ENCODE measurements at regions not wholly inside any gene's neighbourhood (a gene's known extent, or its start where the extent isn't known, plus 50 kb on each side); places are given as distances from the start of the nearest gene placed in this dataset.

DNA sequence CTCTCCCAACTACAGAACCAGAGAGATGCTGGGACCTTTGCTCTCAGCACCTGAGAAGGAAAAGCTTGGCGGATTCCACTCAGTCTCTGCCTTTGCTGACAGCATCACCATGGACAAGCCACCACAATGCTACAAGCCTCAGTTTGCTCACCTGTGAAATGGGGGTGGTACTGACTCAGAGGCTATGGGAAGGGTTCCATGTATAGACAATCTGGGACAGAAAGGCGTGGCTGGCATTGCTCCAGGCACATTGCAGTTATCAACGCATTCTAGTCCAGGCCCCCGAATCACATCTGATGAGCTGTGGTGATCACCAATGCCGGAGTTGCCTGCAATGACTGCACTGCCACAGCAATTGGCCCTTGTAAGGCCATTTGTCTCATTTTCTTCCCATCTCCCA, 72.6 kb downstream of the ISX start:
- H3K36me3 ChIP-seq: no peaks in the 10 kb centered on the region
- no peak for ATAC-seq
- 81 to 89% methylated on average over 5 of the region's 5 CpGs for WGBS, 2 donors
- DNase-seq: no peak
- no peak overlapping the region for H3K27ac ChIP-seq
- no peaks in the 10 kb centered on the region for H3K27me3 ChIP-seq
- no peak overlapping the region for H3K4me3 ChIP-seq
- TF ChIP-seq, protein P1, sequence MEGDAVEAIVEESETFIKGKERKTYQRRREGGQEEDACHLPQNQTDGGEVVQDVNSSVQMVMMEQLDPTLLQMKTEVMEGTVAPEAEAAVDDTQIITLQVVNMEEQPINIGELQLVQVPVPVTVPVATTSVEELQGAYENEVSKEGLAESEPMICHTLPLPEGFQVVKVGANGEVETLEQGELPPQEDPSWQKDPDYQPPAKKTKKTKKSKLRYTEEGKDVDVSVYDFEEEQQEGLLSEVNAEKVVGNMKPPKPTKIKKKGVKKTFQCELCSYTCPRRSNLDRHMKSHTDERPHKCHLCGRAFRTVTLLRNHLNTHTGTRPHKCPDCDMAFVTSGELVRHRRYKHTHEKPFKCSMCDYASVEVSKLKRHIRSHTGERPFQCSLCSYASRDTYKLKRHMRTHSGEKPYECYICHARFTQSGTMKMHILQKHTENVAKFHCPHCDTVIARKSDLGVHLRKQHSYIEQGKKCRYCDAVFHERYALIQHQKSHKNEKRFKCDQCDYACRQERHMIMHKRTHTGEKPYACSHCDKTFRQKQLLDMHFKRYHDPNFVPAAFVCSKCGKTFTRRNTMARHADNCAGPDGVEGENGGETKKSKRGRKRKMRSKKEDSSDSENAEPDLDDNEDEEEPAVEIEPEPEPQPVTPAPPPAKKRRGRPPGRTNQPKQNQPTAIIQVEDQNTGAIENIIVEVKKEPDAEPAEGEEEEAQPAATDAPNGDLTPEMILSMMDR (IDR thresholded peaks at IDR 0.05): no peak
- no peak for FAIRE-seq
- intact Hi-C loops (cut with DNase I): no loop called here
- H3K9me3 ChIP-seq: no peaks in the 10 kb centered on the region
- H3K4me1 ChIP-seq: no peaks in the 10 kb centered on the region

GRCh38 chr22:35140879-35141745, 75.2 kb downstream of the ISX start:
- no peaks in the 10 kb centered on the region for H3K4me1 ChIP-seq
- H3K36me3 ChIP-seq: no peaks in the 10 kb centered on the region
- H3K27ac ChIP-seq: no peak overlapping the region
- ATAC-seq (no peak), DNase-seq (no peak), FAIRE-seq (no peak)
- no peak overlapping the region for H3K4me3 ChIP-seq
- H3K27me3 ChIP-seq: no peaks in the 10 kb centered on the region
- no peaks in the 10 kb centered on the region for H3K9me3 ChIP-seq
- 38 to 41% methylated on average over 12 of the region's 12 CpGs for WGBS, 2 donors
- intact Hi-C loops (cut with DNase I): no loop called here
- TF ChIP-seq, protein P1 (IDR thresholded peaks at IDR 0.05): no peak

GRCh38 chr22:35148381-35148780, 82.4 kb downstream of the ISX start:
- no peaks in the 10 kb centered on the region for H3K9me3 ChIP-seq
- FAIRE-seq (no peak), DNase-seq (no peak), ATAC-seq (no peak)
- intact Hi-C loops (cut with DNase I): no loop called here
- H3K27ac ChIP-seq: no peak overlapping the region
- H3K4me3 ChIP-seq: no peak overlapping the region
- H3K4me1 ChIP-seq: no peaks in the 10 kb centered on the region
- TF ChIP-seq, protein P1 (IDR thresholded peaks at IDR 0.05): no peak
- no peaks in the 10 kb centered on the region for H3K36me3 ChIP-seq
- 61% methylated on average over 2 of the region's 2 CpGs for WGBS, 2 donors
- H3K27me3 ChIP-seq: peaks cover 0 to 5% (median 2%) of the 10 kb centered on the region in 4 donors

- Histone ChIP-seq H3K4me3 (no peak overlapping the region), H3K4me1 (no peaks in the 10 kb centered on the region), H3K27me3 (peaks cover 0 to 5% (median 2%) of the 10 kb centered on the region in 4 donors), H3K27ac (no peak overlapping the region), H3K36me3 (no peaks in the 10 kb centered on the region), H3K9me3 (no peaks in the 10 kb centered on the region)
- 57 to 61% methylated on average over 10 of the region's 10 CpGs for WGBS, 2 donors
- ATAC-seq (no peak), FAIRE-seq (no peak), DNase-seq (no peak)
- TF ChIP-seq, protein P1 (IDR thresholded peaks at IDR 0.05): no peak
- intact Hi-C loops (cut with DNase I): no loop called here
Observed at GRCh38 chr22:35148866-35149548, 83.0 kb downstream of the ISX start.
